ENCODE measurements at regions not wholly inside any gene's neighbourhood (a gene's known extent, or its start where the extent isn't known, plus 50 kb on each side); places are given as distances from the start of the nearest gene placed in this dataset.

DNA sequence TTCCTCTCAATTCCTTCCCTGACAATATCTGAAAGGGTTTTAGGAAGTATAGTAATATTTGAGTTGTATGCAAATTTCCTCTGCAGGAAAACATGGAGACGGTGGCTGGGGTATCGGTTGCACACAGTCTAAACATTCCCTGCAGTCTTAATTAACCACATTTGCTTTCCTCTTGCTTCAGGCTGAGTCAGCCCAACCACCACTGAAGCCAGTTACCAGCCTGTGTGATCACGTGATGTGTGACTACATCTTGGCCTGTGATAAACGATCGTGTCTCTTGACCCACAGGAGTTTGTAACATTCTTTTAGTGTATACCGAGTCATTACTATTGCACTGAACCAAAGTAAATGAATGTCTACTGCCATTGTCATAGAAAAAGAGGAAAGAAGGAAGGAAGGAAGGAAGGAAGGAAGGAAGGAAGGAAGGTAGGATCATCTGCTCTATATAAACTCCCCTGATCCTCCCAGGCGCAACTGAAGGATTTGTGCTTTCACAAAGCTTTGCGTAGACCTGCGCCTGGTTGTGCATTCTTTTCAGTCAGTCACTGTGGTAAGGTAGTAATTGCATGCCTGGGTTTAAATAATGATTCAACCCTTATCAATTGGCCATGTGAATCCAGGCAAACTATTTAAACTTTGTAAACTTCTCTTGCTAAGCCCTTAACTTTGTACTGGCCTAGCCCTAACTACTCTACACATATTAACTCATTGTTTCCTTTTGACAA is 280.6 kb upstream of the SALL1 start:
- H3K4me1 ChIP-seq (ENCODE audit: control insufficient read depth in 2 of 3, insufficient read depth in 2 of 3, low read depth in 1 of 3, low read length in 3 of 3), result peaks cover 0 to 9% (median 4%) of the 10 kb centered on the region in 3 donors
- TF ChIP-seq, protein P1, sequence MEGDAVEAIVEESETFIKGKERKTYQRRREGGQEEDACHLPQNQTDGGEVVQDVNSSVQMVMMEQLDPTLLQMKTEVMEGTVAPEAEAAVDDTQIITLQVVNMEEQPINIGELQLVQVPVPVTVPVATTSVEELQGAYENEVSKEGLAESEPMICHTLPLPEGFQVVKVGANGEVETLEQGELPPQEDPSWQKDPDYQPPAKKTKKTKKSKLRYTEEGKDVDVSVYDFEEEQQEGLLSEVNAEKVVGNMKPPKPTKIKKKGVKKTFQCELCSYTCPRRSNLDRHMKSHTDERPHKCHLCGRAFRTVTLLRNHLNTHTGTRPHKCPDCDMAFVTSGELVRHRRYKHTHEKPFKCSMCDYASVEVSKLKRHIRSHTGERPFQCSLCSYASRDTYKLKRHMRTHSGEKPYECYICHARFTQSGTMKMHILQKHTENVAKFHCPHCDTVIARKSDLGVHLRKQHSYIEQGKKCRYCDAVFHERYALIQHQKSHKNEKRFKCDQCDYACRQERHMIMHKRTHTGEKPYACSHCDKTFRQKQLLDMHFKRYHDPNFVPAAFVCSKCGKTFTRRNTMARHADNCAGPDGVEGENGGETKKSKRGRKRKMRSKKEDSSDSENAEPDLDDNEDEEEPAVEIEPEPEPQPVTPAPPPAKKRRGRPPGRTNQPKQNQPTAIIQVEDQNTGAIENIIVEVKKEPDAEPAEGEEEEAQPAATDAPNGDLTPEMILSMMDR (IDR thresholded peaks at IDR 0.05; ENCODE audit: borderline replicate concordance, extremely low read depth, insufficient read depth), result no peak
- H3K27ac ChIP-seq (ENCODE audit: low read depth in 2 of 2, low read length in 2 of 2), result peak overlapping the region; percentile 26
- DNase-seq, result peak in 4 of 5 donors; percentile 75 to 92 (median 84)
- H3K4me3 ChIP-seq (ENCODE audit: low read length in 3 of 3), result no peak overlapping the region
- H3K36me3 ChIP-seq (ENCODE audit: control insufficient read depth in 2 of 3, insufficient read depth in 3 of 3, low read length in 3 of 3), result no peaks in the 10 kb centered on the region
- no peaks in the 10 kb centered on the region for H3K9me3 ChIP-seq (ENCODE audit: control insufficient read depth in 2 of 3, insufficient read depth in 1 of 3, low read length in 3 of 3)
- no peak overlapping the region for H3K9ac ChIP-seq (ENCODE audit: low read length in 3 of 3)
- no peaks in the 10 kb centered on the region for H3K27me3 ChIP-seq (ENCODE audit: control insufficient read depth, insufficient read depth, low read length)
- intact Hi-C loops (cut with DNase I), result no loop called here
- no peak for FAIRE-seq

DNA sequence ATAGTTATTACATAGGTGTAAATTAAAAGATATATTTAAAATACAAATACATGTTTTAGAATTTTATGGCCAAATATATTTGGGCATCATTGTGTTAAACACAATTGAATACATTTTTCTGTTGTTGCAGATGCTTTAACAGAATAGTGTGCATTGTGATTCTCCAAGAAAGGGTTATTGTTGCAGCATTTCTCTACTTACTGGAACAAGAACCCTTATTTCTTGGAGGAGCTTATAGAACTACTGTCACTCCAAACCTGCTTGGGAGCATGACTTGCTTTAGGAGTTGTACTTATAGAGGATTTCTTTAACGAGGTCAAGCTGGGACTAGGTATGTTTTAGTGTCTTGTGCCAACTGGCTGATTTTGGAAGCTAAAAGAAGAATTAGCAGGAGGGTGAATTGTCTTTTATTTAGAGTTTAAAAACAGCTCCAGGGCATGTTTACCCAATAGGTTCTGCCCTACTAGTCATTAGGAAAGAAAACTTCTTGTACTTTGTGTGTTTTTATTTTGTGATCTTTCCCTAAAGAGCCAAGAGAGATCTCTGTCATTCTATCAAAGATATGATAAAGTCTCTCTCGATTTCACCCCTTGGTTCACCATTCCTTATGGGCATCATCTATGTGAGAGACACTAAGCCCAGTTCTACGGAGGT is 279.8 kb upstream of the SALL1 start:
- TF ChIP-seq, protein P1 (IDR thresholded peaks at IDR 0.05; ENCODE audit: borderline replicate concordance, extremely low read depth, insufficient read depth), result no peak
- FAIRE-seq, result no peak
- Histone ChIP-seq H3K4me1 (ENCODE audit: control insufficient read depth in 2 of 3, insufficient read depth in 2 of 3, low read depth in 1 of 3, low read length in 3 of 3) (peaks cover 0 to 9% (median 4%) of the 10 kb centered on the region in 3 donors), H3K36me3 (ENCODE audit: control insufficient read depth in 2 of 3, insufficient read depth in 3 of 3, low read length in 3 of 3) (no peaks in the 10 kb centered on the region), H3K4me3 (ENCODE audit: low read length in 3 of 3) (no peak overlapping the region), H3K27me3 (ENCODE audit: control insufficient read depth, insufficient read depth, low read length) (no peaks in the 10 kb centered on the region), H3K27ac (ENCODE audit: low read depth in 2 of 2, low read length in 2 of 2) (no peak overlapping the region), H3K9ac (ENCODE audit: low read length in 3 of 3) (no peak overlapping the region), H3K9me3 (ENCODE audit: control insufficient read depth in 2 of 3, insufficient read depth in 1 of 3, low read length in 3 of 3) (no peaks in the 10 kb centered on the region)
- no peak for DNase-seq
- intact Hi-C loops (cut with DNase I), result no loop called here

DNA sequence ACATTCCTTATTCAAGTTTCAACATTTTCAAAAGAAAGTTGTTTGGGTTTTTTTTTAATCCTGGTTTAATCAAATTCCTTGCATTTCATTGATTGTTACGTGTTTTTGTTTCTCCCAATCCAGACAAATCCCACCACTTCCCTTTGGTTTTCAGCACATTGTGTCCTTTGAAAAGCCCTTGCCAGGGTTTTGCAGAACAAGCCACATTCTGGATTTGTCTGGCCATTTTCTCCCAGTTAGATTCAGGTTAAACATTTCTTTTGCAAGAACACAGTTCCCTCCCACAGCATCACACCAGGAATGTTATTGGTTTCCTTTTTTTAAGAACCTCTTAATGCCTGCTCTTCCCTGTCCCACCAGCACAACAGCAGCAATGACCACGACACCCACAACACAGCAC is 278.0 kb upstream of the SALL1 start:
- Histone ChIP-seq H3K27me3 (ENCODE audit: control insufficient read depth, insufficient read depth, low read length) (no peaks in the 10 kb centered on the region), H3K9ac (ENCODE audit: low read length in 3 of 3) (no peak overlapping the region), H3K4me1 (ENCODE audit: control insufficient read depth in 2 of 3, insufficient read depth in 2 of 3, low read depth in 1 of 3, low read length in 3 of 3) (peaks cover 0 to 9% (median 4%) of the 10 kb centered on the region in 3 donors), H3K36me3 (ENCODE audit: control insufficient read depth in 2 of 3, insufficient read depth in 3 of 3, low read length in 3 of 3) (no peaks in the 10 kb centered on the region), H3K9me3 (ENCODE audit: control insufficient read depth in 2 of 3, insufficient read depth in 1 of 3, low read length in 3 of 3) (no peaks in the 10 kb centered on the region), H3K4me3 (ENCODE audit: low read length in 3 of 3) (no peak overlapping the region), H3K27ac (ENCODE audit: low read depth in 2 of 2, low read length in 2 of 2) (no peak overlapping the region)
- FAIRE-seq (no peak), DNase-seq (no peak)
- TF ChIP-seq, protein P1 (IDR thresholded peaks at IDR 0.05; ENCODE audit: borderline replicate concordance, extremely low read depth, insufficient read depth), result no peak
- intact Hi-C loops (cut with DNase I), result no loop called here
